NCI-H510A treated with DMSO at 0.1 percent for 48 hours (cell line): ENCODE measurements at regions not wholly inside any gene's neighbourhood (a gene's known extent, or its start where the extent isn't known, plus 50 kb on each side); places are given as distances from the start of the nearest gene placed in this dataset.
A peak's percentile ranks its signal among the peaks of the same experiment; 100 is the strongest.

Experiments
- DNase-seq: peaks from one replicate; lab custom pipeline; 2025; lab: John Stamatoyannopoulos, UW

DNA sequence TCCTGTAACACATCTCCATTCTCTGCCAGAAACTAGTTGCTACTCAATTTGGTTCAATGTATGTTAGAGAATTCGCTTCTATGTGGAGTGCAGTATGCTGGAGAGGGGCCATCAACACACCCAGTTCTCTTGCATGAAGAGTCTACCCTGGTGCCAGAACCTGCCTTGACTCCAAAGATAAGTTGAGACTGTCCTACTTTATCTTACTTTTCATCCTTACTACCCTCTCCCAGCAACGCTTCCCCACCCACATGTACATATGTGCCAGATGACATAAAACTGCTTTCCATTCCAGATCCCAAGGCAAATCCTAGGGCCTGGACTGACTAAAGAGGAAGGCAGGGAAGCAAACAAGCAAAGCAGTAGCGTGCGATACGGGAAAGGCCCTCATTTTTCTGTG is 442.6 kb upstream of the THRB start:
- DNase-seq, result no peak

DNA sequence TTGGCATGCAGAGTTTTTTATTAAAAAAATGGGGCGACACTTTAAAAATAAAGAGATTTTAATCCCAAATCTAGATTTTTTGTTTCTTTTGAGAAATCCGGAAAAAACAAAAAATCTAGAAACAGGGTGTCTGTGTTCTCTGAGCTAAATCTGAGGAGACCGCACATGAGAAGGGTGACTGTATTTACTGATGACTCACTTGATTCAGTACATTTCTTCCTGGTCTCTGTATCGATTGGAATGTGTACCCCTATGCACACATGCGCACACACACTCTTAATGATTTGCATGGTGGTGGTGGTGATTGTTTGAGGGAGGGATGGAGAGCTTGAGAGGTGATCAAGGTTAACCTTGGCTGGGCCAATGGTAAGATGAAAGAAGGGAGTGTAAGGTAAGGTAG is 443.1 kb upstream of the THRB start:
- DNase-seq, result no peak

DNA sequence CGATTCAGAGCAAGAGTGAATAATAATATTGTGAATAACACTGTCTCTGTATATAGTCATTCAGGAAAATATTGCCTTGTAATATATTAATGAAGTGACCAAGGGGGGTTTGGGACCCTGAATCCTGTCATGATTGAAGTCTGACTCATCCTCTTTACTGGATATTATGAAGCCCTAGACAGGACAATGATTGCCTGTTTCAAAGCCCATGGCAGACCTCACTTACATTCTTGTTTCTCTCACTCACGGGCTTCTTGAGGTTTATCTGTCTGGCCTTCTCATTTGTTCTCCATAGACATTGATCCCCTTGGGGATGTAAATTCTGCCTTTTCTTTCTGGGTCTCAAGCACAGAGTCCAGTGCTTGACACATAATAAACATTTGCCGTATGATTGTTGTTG is 449.3 kb upstream of the THRB start:
- no peak for DNase-seq

DNA sequence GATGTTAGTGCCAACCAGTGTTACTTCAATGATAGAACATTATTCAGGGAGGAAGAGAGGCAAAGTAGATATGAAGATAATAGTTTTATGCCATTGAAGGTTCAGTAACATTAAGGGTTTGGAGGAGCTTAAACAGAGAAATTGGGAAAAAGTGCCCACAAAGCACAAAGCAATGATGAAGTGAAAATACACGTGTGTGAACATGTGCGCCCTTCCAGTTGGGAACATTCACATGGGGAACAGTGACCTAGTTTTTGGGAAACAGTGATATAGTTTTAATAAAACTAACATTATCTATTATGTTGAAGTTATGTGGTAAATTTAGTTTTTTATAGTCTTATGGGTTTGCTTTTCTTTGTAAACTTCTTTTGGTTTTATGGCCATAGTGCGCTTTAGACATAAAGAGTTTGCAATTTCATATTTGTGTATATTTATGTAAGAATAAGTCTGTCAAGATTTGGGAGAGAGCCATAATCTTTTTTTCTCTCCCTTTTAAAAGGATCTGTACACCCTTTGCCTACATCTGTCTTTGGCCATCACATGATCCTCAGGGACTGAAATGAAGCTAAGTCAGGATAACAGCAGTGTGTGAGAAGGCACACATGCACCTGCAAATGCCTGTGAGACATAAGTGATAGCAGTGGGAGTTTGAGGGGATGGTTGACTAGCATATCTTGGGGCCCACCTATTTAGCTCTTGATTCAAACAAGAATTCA is 450.3 kb upstream of the THRB start:
- DNase-seq, result no peak

DNA sequence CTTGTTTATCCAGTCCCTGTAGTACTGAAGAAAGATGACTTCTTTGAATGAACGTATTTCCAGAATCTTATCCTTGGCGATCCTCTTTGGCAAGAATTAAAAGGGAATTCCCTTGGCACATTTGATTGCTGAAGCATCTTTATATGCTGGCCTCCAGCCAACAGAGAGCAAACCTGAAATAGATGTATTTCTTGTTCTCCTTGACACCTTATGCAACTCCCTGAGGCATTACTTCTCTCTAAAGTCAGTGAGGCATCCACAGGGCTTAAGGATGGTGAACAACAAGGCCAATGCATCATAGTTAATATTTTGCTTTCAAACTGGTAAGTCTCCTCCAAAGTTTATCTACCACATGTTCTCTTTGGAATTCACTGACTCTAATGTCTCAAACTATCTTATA is 450.9 kb upstream of the THRB start:
- no peak for DNase-seq

DNA sequence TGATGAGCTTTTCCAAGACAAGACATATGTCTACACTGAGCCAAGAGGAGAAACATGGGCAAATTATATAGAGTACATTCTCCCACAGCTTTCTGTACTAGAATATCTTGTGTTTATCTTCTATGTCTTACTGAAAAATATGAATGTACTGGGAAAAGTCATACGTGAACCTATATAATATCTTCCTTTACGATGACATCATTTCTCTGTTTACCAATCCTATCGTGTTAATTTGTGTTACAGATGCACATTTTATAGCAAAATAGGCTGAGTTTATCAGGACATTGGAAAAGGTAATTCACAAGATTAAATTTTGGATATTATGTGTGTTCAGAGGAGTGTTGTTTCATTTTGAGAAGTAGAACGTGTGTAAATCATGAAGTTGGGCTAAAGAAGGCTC is 452.5 kb upstream of the THRB start:
- no peak for DNase-seq

DNA sequence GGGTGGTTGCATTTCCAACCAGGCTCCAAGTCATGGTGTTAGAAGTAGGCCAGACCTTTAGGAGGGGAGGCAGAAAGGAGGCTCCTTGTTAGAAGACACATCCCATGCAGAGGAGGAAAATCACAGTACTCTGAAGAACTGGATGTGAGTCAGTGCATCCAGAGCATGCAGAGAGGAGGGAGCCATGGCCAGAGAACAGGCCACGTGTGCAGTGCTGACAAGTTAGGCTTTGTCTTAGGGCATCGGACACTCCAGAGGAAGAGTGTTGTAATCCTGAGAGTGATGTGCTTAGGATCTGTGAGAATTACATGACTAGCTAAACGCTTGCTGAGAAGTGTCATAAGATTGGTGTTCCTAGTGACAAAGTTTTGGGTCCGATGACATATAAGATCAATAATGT is 456.5 kb upstream of the THRB start:
- no peak for DNase-seq

DNA sequence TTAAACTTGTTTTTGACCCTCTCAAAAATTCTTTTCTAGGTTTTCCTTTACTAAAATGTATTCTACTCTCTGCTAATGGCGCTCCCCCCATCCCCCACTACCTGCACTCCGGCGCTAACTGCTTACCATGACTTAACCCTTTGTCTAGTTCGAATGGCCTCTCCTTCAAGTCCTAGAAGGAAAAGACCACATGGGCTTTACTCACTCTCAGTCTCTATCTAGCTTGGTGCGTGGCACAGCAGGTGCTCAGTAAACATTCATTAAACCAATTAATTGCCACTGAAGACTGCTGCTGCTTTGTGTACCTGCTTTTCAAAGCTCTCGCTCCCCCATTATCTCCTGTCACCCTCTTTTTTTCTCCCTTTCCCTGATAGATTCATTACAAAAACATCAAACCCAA is 457.7 kb upstream of the THRB start:
- no peak for DNase-seq

DNA sequence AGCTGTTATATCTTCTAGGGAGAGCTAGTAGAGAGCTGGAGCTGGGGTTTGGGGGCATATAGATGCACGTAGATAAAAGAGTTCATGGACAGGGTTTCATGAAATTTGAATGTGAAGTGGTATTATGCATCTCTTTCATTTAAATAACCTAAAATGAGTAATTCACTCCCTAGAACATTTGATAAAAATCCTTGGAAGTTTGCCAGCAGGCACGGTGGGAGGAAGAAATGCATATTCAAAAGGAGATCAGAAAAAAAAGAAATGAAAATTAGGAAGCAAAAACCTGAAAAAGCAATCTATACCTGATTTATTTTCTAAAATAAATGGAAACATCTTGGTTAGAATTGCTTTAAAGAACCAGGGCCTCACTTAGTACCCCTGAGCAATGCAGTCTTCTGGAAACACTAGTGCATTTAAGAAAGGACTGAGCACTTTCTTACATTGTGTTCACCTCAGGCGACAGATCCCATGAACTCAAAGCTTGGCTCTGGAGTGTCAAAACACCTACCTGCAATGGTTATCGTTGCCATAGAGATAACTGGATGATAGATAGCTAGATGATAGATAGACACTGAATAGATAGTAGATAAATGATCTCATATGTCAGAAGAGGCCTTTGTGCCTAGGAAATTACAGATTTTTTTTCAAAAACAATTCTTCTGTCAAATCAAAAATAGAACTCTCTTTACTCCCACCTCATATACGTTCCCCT is 458.6 kb upstream of the THRB start:
- no peak for DNase-seq

DNA sequence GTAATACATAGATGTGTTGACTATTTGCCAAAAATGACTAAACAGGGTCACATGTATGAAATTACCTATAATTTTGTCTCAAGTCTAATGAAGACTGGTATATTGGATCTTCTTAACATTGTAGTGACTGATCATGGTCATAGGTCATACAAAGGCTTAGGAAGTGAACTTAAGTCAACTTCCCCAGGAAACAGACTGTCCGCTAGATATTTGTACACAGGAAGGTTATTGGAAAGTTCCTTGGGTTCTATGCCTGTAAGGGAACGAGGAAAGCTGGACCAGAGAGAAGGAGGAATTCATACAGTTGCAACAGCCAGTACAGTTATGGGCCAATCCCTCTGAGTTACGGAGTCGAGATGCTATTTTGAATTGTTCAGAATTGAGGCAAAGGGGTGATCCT is 462.0 kb upstream of the THRB start:
- no peak for DNase-seq

DNA sequence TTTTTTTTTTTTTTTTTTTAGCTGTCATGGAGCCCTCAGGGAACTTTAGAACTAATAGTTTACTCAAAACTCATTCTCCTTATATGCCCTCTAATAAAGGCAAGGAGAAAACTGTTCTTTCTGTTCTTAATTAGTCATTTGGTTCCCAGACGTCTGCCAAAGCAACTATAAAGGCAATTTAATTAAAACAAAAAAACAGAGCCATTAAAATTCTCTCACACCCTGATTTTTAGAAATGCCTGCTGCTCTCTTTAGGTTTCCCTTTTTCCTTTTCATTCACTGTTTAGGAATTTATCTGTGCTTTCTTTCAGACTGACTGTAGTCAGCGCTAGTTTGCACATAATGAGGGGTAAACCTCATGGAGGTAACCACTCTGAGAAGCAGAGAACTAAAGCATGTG is 463.6 kb upstream of the THRB start:
- no peak for DNase-seq

DNA sequence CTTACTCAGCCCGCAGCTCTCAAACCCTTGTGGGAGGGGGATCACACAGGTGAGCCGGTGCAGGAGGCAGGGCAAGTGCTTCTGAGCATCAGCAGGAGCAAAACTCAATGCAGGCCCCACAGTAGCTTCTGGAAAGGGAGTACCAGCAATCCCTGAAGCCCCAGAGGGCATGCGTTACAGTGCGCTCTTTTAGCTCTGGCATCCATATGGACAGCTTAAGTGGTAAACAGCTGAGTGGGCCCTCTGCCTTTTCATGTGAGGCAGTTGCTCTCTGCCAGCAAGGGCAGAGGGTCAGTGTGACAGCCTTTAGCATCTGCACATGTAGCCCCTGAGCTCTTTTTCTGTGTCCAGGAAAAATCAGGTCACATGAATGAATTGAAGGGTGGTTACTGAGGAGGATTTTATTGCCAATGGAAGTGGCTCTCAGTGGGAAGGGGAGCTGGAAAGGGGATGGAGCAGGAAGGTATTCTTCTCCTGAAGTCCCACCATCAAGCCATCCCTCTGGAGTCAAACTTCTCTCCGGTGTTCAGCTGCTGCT is 464.3 kb upstream of the THRB start:
- no peak for DNase-seq

DNA sequence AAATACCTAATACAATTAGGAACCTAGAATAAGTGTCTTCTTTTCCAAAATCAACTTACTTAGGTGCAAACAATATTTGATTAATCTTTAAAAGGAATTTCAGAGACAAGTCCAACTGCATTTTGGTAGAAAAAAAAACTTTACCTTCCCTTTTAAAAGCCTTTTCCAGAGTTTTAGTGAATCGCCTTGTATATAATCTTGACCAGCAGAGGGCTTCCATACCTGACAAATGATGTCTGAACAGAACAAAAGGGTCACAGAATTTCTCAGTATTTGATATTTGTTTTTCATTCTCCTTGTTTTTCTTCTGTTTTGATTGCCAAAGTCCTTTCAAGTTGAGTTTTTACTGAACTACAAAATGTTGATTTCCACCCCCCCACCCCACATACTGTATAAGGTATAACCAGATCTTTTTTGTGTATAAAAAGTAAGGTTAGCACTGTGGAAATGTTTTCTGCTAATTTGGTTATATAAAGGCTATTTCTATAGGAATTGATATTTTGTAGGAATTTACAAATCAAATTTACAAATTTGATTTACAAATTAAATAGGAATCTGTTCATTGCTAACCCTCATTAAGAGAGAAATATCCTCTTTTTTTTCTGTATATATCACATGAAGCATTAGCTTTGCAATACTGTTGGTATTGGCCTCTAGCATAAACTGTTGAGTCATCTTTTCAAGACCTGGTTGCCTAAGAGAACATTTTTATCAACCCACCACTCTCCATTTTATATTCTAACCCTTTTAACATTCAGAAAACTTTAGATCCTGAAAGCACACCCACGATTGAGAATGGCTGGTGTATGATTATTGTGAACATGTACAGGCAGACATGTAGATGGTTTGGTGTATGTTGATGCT is 464.1 kb upstream of the RARB start:
- DNase-seq, result peak; percentile 2

DNA sequence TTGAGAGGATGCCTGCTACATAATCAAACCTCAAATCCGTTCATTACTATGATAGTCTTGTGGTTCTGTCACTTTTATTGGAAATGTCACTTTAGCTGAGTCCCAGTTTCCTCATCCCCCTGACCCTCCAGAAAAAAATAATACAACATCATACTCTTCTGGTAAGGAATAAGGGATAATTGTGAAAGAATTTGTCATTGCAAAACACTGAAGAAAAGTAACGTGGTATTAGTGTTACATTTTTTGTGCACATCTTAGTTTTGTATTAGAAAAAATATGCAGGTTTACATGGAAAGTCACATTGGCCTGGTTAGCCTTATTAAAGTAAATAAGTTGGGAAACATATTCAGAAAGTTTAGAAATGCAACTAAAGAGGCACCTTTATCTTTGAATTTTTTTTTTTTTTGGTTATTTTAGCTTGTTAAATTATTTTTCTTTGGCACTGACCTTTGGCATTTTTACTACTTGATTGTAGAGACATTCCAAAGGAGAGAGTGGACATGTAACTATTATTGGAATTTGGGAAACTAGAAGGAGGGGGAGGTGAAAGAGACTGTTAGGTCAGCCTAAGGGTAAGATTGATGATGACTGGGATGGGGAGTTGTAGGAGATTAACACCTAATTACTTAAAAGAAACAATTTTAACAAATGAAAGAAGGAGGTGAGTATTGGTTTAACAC is 462.2 kb upstream of the RARB start:
- no peak for DNase-seq

DNA sequence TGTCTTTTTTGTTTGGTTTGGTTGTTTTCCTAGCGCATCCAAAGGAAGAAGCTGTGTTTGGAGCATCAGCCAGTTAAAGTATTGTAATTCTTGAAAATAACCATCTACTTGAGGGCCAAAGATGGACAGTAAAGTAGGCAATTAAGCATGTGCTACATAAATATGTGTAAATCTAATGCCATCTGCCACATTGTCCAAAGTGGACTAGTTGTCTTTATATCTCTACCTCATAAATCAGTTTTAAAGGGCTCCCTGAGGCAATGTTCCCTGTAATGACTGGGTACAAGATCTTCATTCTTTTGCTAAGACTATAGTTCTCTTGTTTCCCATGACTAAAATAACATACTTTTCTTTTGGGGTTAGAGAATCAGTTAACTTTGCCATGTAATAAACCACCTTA is 460.0 kb upstream of the RARB start:
- DNase-seq, result no peak

DNA sequence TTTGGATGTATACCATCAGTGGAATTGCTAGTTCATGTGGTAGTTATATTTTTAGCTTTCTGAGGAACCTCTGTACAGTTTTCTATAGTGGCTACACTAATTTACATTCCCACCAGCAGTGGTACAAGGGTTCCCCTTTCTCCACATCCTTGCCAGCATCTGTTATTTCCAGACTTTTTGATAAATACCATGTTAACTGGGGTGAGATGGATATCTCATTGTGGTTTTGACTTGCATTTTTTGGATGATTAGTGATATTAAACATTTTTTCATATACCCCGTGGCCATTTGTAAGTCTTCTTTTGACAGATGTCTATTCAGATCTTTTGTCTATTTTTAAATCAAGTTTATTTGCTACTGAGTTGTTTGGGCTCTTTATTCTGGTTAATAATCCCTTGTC is 455.6 kb upstream of the RARB start:
- DNase-seq, result no peak

DNA sequence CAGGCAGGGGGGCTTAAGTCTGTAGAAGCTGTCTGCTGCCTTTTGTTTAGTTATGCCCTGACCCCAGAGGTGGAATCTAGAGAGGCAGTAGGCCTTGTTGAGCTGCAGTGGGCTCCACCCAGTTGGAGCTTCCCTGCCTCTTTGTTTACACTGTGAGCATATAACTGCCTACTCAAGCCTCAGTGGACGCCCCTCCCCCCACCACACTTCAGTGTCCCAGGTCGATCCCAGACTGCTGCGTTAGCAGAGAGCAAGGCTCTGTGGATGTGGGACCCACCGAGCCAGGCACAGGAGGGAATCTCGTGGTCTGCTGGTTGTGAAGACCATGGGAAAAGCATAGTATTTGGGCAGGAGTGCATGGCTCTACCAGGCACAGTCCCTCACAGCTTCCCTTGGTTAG is 446.8 kb upstream of the RARB start:
- DNase-seq, result no peak

DNA sequence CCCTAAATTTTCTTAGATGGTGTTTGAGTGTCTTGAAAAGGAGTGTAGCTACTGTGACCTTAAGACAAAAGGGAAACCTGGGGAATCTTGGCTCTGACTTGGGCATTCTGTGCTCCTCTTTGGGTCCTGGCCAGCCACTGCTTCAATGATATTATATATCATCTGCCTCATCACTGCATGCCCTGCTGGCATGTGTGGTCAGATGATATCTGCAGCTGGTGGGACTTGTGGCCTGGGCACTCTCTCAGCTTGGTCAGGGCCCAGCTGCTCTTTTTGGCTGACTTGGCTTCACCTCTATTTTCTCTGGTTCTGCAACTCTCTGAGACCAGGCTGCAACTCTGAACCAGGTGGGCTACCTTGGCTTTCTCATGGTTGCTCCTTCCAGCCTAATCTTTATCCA is 446.1 kb upstream of the RARB start:
- no peak for DNase-seq

DNA sequence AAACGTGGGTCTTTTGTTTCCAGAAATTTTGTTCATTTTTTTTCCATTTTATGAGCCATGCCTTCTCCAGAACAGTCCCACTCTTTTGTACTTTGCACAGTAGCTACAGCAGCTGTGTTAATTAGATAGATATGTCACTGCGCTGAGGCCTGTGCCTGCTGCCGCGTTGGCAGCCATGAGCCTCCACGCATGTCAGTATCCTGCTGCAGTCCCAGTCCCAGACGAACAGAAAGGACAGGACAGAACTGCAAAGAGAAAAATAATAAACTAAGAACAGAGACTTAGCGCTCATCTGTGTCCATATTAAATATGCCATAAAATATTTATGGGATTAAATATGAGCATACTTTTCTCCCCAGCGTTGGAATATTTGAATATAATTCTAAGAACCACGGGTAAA is 442.4 kb upstream of the RARB start:
- DNase-seq, result no peak

DNA sequence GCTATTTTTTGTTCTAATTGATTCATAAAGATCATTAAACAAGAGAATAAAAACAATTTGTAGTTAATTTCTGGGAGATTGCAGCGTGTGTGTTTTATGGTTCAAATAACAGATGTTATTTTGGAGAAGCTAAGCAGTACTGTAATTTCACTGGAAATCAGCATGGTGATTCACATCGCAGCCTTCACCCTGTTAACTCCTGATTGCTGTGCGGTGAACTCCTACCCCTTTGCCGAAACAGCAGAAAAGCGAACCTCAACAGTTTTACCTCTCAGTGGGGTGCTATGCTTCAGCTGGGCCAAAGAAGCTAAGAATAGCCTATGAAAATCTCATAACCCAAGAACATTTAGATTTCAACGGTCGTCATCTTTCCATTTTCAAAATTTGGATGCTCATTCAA is 441.5 kb upstream of the RARB start:
- no peak for DNase-seq

DNA sequence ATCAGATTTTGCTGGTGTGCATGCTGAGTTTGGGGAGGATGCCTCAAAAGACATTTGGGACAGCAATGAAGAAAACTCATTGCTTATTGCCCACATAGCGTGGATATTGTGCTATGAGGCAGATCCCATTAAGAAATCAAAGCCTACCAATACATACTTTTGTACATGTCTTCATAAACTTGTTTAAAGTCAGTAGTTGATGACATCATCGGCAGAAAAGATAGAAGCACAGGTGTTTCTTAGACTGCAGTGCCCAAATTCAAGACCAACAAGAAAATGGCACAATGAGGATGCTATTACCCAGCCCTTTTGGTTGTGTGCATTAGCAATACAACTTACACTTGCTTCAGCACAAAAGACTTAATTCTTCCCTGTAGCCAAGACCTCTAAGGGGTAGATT is 428.7 kb upstream of the RARB start:
- DNase-seq, result no peak

DNA sequence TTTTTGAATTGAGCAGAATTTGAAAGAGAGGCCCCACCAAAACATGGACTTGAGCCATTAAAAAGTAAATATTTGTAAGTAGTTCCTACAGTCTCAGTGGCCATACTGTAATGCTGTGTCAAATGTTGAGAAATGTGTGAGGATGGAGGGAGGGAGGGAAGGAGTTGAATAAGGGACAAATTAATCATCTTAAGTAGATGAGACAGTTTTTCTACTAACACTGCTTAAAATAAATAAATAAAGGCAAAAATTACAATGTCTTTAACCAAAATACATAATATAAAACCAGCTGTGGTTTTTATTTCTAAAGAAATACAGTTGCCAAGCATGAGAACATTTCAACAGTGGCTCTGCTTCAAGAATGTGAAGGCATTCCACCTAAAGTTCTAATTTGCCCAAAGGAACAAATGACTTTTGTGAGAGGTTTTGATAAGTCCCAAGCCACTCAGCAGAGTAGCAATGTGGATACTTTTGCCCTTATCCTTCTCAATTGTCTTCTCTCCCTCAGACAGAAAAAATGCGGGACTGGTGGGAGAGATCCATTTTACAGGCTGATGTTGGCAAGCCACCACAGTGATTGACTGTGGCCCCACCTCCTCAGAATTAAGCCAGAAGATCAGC is 427.0 kb upstream of the RARB start:
- DNase-seq, result no peak
